GM04503 (cell line): ENCODE measurements at regions not wholly inside any gene's neighbourhood (a gene's known extent, or its start where the extent isn't known, plus 50 kb on each side); places are given as distances from the start of the nearest gene placed in this dataset.
"Not testable (repeated sequence)": the region's sequence is repeated elsewhere in the genome, so short reads cannot be mapped to it uniquely, and the experiment has no call there.

ENCODE experiments used
- DNase-seq: peaks from one replicate; pipeline ENCODE4 v3.0.0-alpha.2; 2012; ENCODE audit warnings: low read depth

DNA sequence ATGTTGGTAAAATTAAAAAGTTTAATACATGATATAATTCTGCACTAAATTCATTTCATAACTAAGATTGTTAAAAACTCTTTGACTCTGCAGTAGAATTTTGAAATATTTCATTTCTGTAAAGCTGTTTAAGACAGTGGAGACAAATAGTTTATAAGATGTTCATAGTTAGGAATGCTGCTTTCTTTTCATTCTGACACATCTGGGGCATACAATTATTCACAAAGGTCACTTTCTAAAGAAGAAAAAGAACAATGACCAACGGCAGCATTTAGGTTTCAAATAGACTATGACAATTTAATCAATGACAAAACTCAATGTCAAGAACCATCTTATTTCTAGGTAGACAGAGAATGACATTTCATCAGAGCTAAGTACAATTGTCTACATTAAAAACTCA, 1422.1 kb downstream of the PCDH9 start:
- DNase-seq = no peak

DNA sequence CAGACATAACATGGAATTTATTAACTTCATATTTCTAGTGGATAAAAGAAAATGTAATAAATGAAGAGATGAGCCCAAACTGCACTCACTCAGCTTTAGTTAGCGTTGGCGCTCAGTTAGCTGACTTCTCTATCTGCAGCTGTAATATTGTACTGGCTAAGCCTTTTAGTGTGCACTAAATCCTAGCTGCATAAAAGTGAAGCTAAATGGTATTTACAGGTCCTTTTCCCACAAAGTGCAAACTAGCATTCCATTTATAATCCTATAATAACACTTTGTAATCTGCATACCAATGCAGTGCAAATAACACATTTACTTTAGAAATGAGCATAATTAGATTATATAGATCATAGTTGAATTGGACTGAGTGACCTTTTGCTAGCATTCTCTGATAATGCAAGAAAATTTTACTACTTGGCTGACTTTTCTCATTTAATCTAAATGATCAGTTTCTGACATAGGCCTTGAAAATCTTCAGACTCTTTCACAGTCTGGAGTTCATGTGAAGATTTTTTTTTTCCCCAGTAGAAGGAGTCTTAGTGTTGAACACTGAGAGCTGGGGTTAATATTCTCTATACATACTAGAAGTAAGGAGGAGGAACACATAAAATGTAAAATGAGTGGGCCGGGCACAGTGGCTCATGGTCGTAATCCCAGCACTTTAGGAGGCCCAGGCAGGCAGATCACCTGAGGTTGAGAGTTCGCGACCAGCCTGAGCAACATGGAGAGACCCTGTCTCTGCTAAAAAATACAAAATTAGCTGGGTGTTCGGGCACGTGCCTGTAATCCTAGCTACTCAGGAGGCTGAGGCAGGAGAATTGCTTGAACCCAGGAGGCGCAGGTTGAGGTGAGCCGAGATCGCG, 1426.4 kb downstream of the PCDH9 start:
- no peak for DNase-seq

DNA sequence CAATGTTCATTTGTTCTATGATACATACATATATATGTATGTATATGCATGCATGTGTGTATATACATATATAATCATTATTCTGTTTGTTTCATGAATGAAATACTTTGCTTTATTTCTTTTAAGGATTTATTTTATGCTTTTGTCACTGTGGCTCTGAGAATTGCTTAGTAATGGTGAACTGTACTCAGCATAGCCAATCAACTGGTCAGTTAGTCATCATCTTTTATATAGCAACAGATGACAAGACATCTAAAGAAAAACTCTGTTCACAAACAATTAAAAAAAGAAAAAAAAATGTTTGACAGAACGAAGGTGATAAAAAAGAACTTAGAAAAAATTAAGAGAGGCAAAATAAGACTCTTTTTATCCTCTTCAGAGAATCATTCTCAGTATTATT, 1440.3 kb downstream of the PCDH9 start:
- no peak for DNase-seq

DNA sequence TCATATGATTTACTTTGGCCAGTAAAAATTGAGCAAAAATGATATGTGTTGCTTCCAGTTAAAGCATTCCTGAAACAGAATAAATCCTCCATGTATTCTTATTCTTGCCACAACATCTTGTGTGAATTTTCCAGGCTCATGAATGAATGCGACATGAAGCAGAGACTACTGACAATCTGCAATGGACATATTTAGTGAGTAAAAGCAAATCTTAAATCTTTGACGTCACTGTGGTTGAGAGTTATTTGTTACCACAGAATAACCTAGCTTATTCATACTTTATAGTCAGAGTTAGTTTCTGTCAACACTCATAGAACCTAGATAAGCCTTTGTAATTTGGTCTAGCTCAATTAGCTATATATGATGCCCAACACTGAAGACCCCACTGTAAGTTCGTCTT, 1443.1 kb downstream of the PCDH9 start:
- DNase-seq = no peak

DNA sequence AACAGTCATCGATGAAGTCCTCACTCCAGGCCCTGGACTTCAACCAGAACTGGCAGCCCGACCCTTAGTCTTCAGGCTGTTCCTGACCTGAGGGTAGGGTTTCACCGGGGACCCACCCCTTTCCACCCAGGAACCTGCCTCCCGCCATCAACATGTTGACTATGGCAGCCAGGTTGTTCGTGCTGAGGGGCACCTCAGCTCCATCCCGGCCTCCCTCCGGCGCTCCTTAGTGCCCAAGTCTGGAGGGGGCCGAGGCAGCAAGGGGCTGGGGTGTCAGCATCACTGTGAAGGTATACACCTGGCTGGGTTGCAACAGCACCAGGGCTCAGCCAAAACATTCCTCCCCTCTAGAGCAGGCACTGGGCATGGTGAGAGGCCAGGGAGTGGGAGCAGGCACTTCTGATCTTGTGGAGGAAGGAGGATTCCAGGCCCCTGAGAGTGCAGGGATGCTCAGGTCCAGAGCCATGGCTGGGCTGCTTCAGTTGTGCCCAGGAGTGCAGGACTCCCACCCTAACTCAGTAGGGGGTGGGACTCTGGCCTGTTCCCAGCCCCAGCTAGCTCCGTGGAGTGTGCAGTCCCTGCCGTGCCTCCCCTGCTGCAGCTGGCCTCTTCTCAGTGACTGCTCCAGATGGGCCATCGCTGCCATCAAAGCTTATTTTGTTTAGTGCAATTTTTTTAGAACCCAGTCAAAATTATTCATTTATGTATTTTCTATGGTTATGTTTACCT, 1445.9 kb downstream of the PCDH9 start:
- DNase-seq = no peak

DNA sequence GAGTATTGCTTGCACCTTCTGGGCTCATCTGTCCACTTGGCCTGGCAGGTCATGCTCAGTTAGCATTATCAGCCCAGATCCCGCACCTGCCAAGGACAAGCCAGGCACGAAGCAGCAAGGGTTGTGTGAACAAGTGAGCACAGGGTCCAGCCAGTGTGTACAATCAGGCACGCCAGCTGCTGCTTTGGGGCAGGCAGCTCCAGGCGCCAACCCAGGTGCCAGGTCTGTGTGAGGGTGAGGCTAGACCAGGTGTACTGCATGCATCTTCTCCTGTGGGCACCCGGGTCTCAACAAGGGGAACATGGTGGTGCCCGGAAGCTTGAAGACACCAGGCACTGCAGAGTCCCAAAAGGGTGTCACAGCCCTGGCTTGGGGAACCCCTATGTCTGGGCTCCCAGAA, 1446.8 kb downstream of the PCDH9 start:
- no peak for DNase-seq

DNA sequence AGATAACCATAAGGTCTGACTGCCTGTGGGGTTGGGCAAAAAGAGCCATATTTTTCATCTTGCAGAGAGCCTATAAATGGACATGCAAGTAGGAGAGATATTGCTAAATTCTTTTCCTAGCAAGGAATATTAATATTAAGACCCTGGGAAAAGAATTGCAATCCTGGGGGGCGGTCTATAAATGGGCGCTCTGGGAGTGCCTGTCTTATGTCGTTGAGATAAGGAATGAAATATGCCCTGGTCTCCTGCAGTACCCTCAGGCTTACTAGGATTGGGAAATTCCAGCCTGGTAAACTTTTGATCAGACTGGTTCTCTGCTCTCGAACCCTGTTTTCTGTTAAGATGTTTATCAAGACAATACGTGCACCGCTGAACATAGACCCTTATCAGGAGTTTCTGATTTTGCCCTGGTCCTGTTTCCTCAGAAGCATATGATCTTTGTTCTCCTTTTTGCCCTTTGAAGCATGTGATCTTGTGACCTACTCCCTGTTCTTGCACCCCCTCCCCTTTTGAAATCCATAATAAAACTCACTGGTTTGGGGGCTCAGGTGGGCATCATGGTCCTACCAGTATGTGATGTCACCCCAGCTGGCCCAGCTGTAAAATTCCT, 1458.3 kb downstream of the PCDH9 start:
- not testable (repeated sequence) for DNase-seq

DNA sequence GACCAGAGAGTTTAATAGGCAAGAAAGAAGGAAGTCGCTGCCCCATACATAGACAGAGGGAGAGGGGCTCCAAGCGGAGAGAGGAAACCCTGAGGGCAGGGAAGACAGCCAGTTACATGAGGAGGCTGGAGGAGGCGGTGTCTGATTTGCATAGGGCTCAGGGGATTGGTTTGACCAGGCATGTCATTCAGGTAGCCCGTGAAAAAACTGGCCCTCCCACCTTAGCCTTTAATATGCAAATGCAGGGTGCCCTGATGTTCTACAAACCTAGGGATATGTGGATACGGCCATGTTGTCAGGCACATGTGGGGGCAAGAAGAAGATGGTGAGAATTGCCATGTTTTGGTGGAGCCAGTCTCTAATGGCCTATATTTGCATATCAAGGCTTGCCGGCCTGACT, 1461.6 kb downstream of the PCDH9 start:
- no peak for DNase-seq

DNA sequence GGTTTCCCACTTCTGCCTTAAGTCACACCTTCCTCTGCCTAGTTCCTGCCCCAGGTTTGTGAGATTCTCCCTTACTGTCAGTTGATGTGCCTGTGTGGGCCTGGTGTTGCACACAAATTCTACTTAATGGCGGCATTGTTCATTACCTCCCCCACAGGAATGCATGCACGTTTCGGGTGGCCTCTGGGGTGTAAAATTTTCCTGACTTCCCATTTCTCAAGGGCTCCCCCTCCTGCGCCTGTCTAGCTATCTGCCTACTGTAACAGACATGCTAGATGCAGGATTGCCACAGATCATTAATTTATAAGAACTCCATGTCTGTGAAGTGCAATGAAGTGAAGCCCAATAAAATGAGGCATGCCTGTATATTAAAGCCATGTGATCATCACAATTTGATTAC, 1466.3 kb downstream of the PCDH9 start:
- no peak for DNase-seq

DNA sequence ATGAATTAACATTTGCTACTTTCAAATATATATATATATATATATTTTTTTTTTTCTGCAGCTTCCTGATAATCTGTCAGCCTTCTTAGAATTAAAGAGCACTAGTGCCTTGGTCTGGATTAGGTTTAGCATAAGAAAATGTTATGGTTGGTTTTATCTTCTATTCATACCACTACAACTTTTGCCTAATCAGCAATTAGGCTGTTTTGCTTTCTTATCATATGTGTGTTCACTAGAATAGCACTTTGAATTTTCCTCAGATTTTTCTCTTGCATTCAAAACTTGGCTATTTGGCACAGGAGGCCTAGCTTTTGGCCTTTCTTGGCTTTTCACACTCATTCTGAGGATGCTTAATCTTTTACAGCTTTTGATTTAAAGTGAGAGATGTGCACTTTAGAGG, 1468.1 kb downstream of the PCDH9 start:
- DNase-seq = no peak

DNA sequence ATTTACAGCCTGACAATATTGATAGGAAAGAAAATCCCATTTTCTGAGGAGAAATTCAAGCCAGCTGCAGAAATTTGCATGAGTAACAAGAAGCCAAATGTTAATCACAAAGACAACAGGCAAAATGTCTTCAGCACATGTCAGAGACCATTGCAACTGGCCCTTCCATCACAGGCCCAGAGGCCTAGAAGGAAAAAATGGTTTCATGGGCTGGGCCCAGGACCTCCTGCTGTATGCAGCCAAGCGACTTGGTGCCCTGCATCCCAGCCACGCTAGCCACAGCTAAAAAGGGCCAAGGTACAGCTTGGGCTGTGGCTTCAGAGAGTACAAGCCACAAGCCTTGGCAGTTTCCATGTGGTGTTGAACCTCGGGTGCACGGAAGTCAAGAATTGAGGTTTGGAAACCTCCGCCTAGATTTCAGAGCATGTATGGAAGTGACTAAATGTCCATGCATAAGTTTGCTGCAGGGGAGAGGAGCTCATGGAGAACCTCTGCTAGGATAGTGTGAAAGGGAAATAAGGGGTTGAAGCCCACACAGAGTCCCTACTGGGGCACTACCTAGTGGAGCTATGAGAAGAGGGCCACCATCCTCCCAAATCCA, 1474.0 kb downstream of the PCDH9 start:
- no peak for DNase-seq

DNA sequence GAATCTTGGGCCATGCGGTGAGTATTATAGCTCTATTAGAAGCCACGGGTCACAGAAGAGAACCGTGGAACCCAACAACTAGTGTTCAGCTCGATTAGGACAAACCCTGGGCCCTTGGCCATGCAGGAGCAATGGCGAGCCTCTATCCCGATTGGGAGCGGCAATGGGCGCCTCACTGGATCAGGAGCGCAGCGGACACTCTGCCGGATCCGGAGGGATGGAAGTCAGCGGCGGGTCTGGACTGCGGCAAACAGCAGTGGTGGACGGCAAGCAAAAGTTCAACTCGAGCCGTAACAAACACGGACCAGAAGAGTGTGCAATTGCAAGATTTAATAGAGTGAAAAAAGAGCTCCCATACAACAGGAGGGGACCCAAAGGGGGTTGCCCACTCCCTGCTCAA, 1481.9 kb downstream of the PCDH9 start:
- no peak for DNase-seq

DNA sequence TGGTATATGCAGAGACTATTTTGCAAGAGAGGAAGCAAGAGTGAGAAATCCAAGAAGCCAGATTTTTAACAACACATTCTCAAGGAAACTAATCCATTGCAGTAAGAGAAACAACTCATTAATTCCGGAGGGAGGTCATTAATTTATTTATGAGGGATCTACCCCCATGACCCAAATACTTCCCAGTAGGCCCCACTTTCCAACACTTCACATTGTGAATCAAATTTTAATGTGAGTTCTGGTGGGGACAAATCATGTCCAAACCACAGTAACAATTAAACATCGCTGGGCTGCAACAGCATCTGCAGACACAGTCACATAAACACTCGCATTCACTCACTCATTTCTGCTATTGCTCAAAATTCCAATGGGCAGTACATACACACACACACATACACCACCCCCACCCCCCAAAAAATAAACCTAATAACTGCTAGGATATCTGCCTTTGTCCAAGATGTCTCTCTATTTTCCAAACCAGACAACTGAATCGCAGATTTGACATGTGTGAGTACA, 1483.7 kb downstream of the PCDH9 start:
- no peak for DNase-seq

DNA sequence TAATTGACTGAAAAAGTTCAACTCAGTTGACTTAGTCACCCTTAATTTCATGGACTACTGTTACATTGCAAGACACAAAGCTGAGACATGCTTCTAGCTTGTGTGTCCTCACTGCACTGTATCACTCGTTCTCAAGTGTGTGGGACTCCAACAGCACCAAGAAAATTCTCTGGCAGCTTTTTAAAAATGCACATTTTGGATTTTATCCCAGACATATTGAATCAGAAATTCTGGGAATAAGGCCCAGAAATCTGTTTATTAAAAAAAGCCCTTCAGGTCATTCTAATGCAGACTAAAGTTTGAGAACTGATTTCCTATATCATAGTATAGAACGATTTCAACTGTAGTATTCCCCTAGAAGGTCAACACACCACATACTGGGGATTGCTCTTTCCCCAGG, 1485.3 kb downstream of the PCDH9 start:
- DNase-seq = peak; percentile 14

DNA sequence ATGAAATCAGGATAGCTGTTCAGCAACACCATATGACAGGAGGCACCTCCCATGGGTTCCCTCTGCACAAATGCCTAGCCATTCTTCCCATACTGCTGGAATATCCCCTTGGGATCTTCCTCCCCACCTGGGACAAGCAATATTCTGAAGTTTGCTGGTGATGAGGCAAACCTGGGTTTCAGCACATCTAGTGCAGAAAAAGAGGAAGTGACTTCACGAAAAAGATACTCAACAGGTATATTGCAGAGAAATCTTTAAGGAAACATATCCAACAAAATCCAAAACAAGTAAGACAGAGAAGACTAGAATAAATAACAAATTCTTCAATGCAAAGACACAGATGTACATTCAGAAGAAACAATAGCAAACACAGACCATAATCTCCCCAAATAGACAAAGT, 1497.0 kb downstream of the PCDH9 start:
- no peak for DNase-seq

DNA sequence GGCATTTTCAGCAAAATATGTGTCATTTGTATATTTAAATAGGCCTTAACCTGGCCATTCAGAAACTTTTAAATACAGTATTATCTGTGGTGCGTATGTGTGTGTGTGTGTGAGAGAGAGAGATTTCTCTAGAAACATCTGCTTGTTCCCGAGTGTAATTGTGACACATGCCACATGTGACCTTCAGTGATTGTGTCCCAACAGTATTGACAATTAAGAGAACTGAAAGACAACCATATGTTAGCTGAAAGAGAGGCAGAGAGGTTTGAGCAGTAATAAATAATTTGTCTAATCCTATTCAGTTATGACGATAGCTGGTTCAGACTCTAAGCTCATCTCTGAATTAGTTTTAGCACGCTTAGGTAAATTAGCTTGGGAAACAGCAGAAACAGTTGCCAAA, 1503.1 kb downstream of the PCDH9 start:
- DNase-seq = no peak

DNA sequence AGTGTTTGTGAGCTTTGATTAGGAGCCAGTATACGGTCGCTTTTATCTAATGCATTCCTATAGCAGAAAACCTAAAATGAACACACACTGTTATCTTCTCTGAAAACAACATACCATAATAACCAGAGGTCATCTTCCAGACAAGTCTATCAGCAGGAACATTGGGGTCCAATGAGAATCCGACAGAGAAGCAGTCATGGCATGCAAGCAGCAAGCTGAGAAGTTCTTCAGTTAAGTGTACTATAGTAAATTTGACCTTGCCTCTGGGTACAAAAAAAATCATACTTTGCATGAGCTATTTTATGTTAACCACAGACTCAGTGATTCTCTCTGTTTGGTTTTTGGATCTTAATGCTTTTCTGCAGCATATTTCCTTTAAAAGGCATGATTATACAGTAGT, 1505.1 kb downstream of the PCDH9 start:
- DNase-seq = no peak

DNA sequence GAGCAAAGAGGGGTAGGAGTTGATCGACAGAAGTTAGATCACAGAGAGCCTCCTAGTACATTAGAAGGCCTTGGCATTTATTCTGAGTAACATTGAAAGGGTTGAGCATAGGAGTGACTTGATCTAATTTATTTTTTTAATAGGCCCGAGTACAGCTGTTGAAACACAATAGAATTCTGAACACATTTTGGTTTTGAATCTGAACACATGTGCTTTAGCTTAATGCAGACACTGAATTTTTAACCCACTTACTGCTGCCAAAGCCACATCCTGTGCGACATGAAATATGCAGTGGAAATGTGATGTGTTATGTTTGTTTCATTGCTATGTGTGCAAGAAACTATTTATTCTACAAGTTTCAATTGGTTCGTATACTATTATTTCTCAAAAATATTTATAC, 1505.9 kb downstream of the PCDH9 start:
- DNase-seq = peak; percentile 27

DNA sequence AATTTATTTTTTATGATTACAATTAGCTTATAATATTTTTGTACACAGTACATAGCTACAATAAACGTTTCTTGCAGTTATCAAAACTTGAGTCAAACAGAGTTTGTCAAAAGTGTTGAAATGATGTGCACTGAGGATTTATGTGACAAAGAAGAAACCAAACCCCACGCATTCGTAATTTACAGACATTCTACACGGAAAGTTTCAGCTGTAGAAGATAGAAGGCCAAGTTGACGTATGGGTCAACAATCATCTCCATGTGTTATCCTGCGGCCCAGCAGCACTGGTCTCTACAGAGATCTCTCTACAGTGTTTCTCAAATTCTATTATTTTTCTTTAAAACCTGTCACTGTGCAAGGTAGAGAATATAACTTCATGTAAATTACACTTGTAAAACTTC, 1507.6 kb downstream of the PCDH9 start:
- DNase-seq = no peak

DNA sequence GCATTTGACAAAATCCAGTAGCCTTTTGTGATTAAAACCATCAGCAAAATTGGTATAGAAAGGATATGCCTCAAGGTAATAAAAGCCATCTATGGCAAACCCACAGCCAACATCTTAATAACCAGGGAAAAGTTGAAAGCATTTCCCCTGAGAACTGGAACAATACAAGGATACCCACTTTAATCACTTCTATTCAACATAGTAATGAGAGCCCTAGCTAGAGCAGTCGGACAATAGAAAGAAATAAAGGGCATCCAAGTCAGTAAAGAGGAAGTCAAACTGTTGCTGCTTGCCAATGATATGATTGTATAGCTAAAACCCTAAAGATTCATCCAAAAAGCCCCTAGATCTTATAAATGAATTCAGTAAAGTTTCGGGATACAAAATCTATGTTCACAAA, 1510.3 kb downstream of the PCDH9 start:
- no peak for DNase-seq

DNA sequence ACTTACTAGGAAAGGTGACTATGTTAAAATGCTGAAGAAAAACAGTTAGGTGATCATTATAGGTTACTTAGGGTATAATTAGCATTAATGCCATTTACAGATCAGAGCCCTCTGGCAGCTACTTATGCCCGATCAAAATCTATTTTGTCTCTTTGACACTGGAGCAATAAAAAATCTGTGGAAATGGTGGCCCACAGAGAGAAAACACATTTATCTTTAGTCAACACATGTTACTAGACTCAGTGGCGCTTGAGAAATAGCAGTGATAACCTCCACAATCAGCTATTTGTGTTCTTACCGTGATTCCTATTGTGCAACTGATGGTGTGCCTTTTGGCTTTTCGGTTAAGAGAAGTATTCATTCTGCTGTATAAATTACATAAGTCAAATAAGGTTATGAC, 1519.6 kb downstream of the PCDH9 start:
- no peak for DNase-seq

DNA sequence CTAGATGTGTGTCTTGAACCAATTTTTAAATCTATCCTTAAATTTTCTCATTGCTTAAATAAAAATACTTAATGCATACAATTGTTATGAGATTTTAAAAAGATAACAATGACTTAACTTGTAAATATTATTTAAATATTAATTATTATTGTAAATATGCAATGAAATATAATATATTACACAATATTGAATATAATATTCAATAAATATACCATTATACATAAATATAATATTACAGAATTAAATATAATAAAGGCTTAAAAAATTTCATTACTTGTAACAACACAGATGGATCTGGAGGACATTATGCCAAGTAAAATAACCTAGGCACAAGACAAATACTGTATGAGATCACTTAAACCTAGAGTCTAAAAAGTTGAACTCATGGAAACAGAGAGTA, 1532.3 kb downstream of the PCDH9 start:
- no peak for DNase-seq

DNA sequence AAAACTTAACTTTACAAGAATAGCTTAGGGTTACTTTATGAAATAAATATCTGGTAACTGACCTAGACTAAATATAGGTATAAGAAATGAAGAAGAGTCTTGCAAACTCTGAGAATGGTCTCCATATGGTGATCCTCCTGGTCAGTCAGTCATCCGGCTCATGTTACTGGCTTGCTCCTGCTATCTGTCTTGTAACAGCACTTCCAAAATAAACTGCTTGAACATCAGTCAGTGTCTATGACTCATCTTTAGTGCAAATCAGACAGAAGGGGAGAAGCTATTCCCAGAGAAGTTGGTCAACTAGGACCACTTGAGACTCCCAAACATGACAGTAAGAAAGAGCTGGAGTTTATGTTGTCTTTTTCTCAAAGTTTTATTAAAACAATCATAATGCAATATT, 1550.9 kb downstream of the PCDH9 start:
- no peak for DNase-seq
